ENCODE measurements at regions not wholly inside any gene's neighbourhood (a gene's known extent, or its start where the extent isn't known, plus 50 kb on each side); places are given as distances from the start of the nearest gene placed in this dataset.
"Not testable (repeated sequence)": the region's sequence is repeated elsewhere in the genome, so short reads cannot be mapped to it uniquely, and the experiment has no call there.

DNA sequence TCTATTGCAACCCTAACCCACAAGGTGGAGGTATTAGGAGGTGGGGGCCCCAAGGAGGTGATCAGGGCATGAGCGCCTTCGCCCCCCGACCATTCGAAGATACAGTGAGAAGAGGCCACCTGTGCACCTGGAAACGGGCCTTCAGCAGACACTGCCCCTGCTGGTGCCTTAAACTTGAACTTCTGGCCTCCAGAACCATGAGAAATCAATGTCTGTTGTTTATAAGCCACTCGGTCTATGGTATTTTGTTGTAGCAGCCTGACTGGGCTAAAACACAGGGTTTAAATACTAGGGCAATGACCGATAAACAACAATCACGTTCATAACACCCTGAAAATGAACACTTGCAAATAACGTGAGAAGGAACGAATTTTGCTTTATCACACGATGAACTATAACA lies 85.2 kb upstream of the USP29 start:
- no peak overlapping the region for H3K4me2 ChIP-seq (ENCODE audit: low read depth, low read length)
- no peaks in the 10 kb centered on the region for H3K4me1 ChIP-seq (ENCODE audit: low read length)
- H3K9me3 ChIP-seq (replicated peaks; ENCODE audit: insufficient read depth, low read length): no peaks in the 10 kb centered on the region
- TF ChIP-seq EZH2 (optimal IDR thresholded peaks at IDR 0.05; ENCODE audit: low read depth, low read length) (no peak), EZH2phosphoT487 (IDR thresholded peaks at IDR 0.05; ENCODE audit: low read length) (no peak)
- TF ChIP-seq, protein P1, sequence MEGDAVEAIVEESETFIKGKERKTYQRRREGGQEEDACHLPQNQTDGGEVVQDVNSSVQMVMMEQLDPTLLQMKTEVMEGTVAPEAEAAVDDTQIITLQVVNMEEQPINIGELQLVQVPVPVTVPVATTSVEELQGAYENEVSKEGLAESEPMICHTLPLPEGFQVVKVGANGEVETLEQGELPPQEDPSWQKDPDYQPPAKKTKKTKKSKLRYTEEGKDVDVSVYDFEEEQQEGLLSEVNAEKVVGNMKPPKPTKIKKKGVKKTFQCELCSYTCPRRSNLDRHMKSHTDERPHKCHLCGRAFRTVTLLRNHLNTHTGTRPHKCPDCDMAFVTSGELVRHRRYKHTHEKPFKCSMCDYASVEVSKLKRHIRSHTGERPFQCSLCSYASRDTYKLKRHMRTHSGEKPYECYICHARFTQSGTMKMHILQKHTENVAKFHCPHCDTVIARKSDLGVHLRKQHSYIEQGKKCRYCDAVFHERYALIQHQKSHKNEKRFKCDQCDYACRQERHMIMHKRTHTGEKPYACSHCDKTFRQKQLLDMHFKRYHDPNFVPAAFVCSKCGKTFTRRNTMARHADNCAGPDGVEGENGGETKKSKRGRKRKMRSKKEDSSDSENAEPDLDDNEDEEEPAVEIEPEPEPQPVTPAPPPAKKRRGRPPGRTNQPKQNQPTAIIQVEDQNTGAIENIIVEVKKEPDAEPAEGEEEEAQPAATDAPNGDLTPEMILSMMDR (IDR thresholded peaks at IDR 0.05; ENCODE audit: low read length): no peak
- H3K36me3 ChIP-seq (replicated peaks; ENCODE audit: insufficient read depth, low read length): no peaks in the 10 kb centered on the region
- no peak overlapping the region for H3K4me3 ChIP-seq (ENCODE audit: low read length)
- DNase-seq: no peak
- H3K27ac ChIP-seq (ENCODE audit: low read length): no peak overlapping the region
- no peak overlapping the region for H3K9ac ChIP-seq (ENCODE audit: low read length)
- H4K20me1 ChIP-seq (ENCODE audit: insufficient read depth, low read length): no peaks in the 10 kb centered on the region
- no peak overlapping the region for H2AFZ ChIP-seq (ENCODE audit: low read length)
- no peaks in the 10 kb centered on the region for H3K79me2 ChIP-seq (ENCODE audit: low read length)
- H3K9me2 ChIP-seq (replicated peaks; ENCODE audit: insufficient read depth, low read length): no peaks in the 10 kb centered on the region
- H3F3A ChIP-seq (ENCODE audit: insufficient read depth, low read length): no peaks in the 10 kb centered on the region
- H3K27me3 ChIP-seq (replicated peaks; ENCODE audit: insufficient read depth, low read length): no peaks in the 10 kb centered on the region

DNA sequence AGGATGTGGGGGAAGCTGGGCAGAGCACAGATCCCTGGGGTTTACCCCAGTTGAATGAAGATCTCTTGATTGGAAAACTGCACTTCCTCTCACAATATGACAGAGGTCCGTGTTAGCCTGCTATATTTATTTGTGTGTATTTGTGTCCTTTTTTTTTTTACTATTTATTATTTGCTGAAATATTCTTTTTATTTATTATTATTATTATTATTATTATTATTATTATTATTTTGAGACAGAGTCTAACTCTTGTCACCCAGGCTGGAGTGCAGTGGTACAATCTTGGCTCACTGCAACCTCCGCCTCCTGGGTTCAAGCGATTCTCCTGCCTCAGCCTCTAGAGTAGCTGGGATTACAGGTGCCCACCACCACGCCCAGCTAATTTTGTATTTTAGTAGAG lies 84.0 kb upstream of the USP29 start:
- not testable (repeated sequence) for H3K4me1 ChIP-seq (ENCODE audit: low read length); H3F3A ChIP-seq (ENCODE audit: insufficient read depth, low read length); H4K20me1 ChIP-seq (ENCODE audit: insufficient read depth, low read length); H3K27ac ChIP-seq (ENCODE audit: low read length); H3K27me3 ChIP-seq (replicated peaks; ENCODE audit: insufficient read depth, low read length); H3K9me2 ChIP-seq (replicated peaks; ENCODE audit: insufficient read depth, low read length); H2AFZ ChIP-seq (ENCODE audit: low read length); H3K9ac ChIP-seq (ENCODE audit: low read length); H3K79me2 ChIP-seq (ENCODE audit: low read length); H3K4me3 ChIP-seq (ENCODE audit: low read length); DNase-seq; H3K9me3 ChIP-seq (replicated peaks; ENCODE audit: insufficient read depth, low read length); H3K36me3 ChIP-seq (replicated peaks; ENCODE audit: insufficient read depth, low read length); H3K4me2 ChIP-seq (ENCODE audit: low read depth, low read length)

DNA sequence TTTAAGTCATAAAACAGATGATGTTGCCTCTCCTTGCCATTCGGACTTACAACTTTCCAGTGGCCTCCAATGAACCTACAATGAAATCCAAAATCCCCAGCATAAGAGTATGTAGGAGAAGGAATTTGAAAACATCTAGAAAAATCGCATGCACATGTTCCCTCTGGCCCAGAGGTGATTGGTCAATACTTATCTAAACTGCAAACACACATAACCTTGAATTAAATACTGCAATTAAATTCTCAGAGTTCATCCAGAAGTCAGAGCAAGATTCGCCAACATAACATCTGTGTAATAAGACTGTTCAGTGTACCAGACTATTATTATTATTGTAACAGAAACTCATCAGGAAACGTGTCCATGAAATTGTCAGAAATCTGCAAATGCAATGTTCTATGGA lies 82.2 kb upstream of the USP29 start:
- DNase-seq: no peak
- Histone ChIP-seq H3K4me3 (ENCODE audit: low read length) (no peak overlapping the region), H3K36me3 (replicated peaks; ENCODE audit: insufficient read depth, low read length) (no peaks in the 10 kb centered on the region), H3K4me1 (ENCODE audit: low read length) (no peaks in the 10 kb centered on the region), H3K9me3 (replicated peaks; ENCODE audit: insufficient read depth, low read length) (no peaks in the 10 kb centered on the region), H3F3A (ENCODE audit: insufficient read depth, low read length) (no peaks in the 10 kb centered on the region), H4K20me1 (ENCODE audit: insufficient read depth, low read length) (no peaks in the 10 kb centered on the region), H3K79me2 (ENCODE audit: low read length) (no peaks in the 10 kb centered on the region), H3K4me2 (ENCODE audit: low read depth, low read length) (no peak overlapping the region), H2AFZ (ENCODE audit: low read length) (no peak overlapping the region), H3K9me2 (replicated peaks; ENCODE audit: insufficient read depth, low read length) (no peaks in the 10 kb centered on the region), H3K27ac (ENCODE audit: low read length) (no peak overlapping the region), H3K9ac (ENCODE audit: low read length) (no peak overlapping the region), H3K27me3 (replicated peaks; ENCODE audit: insufficient read depth, low read length) (no peaks in the 10 kb centered on the region)
- TF ChIP-seq EZH2 (optimal IDR thresholded peaks at IDR 0.05; ENCODE audit: low read depth, low read length): no peak
- TF ChIP-seq EZH2phosphoT487 (IDR thresholded peaks at IDR 0.05; ENCODE audit: low read length): no peak
- TF ChIP-seq, protein P1 (IDR thresholded peaks at IDR 0.05; ENCODE audit: low read length): no peak

DNA sequence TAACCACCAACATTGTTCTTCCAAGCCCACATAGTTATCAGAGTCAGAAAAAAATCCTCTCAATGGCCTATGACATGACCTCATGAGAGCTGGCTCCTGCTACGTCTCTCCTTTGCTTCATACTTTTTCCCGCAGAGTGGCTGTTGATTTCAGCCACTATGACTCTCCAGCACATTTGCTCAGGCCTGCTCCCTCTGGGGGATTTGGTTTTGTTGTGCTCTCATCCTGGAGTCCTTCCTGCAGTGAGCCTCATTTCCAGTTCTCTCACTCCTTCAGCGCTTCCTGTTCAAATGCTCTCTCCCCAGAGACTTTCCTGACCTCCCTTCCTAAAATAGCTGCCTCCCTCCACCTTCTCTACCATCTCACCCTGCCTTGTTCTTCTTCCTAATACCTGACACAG lies 72.0 kb upstream of the USP29 start:
- Histone ChIP-seq H3K9ac (ENCODE audit: low read length) (no peak overlapping the region), H2AFZ (ENCODE audit: low read length) (no peak overlapping the region), H3K4me2 (ENCODE audit: low read depth, low read length) (no peak overlapping the region), H3K9me3 (replicated peaks; ENCODE audit: insufficient read depth, low read length) (no peaks in the 10 kb centered on the region), H3K4me1 (ENCODE audit: low read length) (no peaks in the 10 kb centered on the region), H3F3A (ENCODE audit: insufficient read depth, low read length) (no peaks in the 10 kb centered on the region), H3K27me3 (replicated peaks; ENCODE audit: insufficient read depth, low read length) (no peaks in the 10 kb centered on the region), H4K20me1 (ENCODE audit: insufficient read depth, low read length) (no peaks in the 10 kb centered on the region), H3K79me2 (ENCODE audit: low read length) (no peaks in the 10 kb centered on the region), H3K4me3 (ENCODE audit: low read length) (no peak overlapping the region), H3K9me2 (replicated peaks; ENCODE audit: insufficient read depth, low read length) (no peaks in the 10 kb centered on the region), H3K27ac (ENCODE audit: low read length) (no peak overlapping the region), H3K36me3 (replicated peaks; ENCODE audit: insufficient read depth, low read length) (no peaks in the 10 kb centered on the region)
- DNase-seq: no peak
- TF ChIP-seq EZH2phosphoT487 (IDR thresholded peaks at IDR 0.05; ENCODE audit: low read length) (no peak), EZH2 (optimal IDR thresholded peaks at IDR 0.05; ENCODE audit: low read depth, low read length) (no peak)
- TF ChIP-seq, protein P1 (IDR thresholded peaks at IDR 0.05; ENCODE audit: low read length): no peak
